GM10248 (cell line): ENCODE measurements at regions not wholly inside any gene's neighbourhood (a gene's known extent, or its start where the extent isn't known, plus 50 kb on each side); places are given as distances from the start of the nearest gene placed in this dataset.

Experiments
- CTCF ChIA-PET: fragments of 300-600 bp; sonication (Branson Sonifier 250); formaldehyde crosslinking; extraction: SDS; loops from one replicate; lab custom pipeline; 2021; ENCODE audit warnings: antibody characterized with exemption; lab: Yijun Ruan, JAX
- POLR2A ChIA-PET: fragments of 350-650 bp; sonication (Branson Sonifier 250); formaldehyde crosslinking; extraction: SDS; loops from one replicate; lab custom pipeline; 2020; ENCODE audit warnings: antibody characterized with exemption; lab: Yijun Ruan, JAX
- DNase-seq: peaks from one replicate; pipeline ENCODE4 v3.0.0; 2012; ENCODE audit errors: extremely low spot score
- CTCF ChIP-seq: IDR thresholded peaks from 2 replicates; pipeline ENCODE4 v1.5.1; 2012; ENCODE audit warnings: mild to moderate bottlenecking, low read depth; ENCODE audit errors: extremely low read depth, missing control alignments, control extremely low read depth

DNA sequence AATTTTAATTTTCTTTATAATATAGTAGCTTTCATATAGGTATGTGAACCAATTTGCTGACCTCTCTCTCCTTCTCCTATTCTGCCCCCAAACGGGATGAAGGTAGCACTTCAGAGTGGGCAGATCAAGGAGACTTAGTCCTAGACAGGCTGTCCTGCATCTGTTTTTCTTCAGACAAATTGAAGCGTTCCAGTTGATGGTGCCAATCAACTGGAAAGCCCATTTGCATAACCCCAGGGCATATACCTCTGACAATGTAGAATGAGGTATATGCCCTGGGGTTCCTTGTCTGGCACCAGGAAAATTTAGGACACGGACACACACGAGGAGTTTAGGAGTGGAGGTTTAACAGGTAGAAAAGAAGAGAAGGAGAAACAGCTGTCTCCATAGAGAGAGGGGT lies 502.9 kb downstream of the HTR7 start:
- TF ChIP-seq CTCF = no peak
- CTCF ChIA-PET = interaction anchor here (1.2 kb wide), 1 partner anchor 11 kb away, joined by 3 read pairs; no protein-coding TSS in a partner anchor
- POLR2A ChIA-PET = no interaction called here
- DNase-seq = no peak

GRCh38 chr10:90363799-90364483 lies 493.9 kb downstream of the HTR7 start:
- CTCF ChIA-PET = no interaction called here
- POLR2A ChIA-PET = no interaction called here
- DNase-seq = no peak
- no peak for TF ChIP-seq CTCF

DNA sequence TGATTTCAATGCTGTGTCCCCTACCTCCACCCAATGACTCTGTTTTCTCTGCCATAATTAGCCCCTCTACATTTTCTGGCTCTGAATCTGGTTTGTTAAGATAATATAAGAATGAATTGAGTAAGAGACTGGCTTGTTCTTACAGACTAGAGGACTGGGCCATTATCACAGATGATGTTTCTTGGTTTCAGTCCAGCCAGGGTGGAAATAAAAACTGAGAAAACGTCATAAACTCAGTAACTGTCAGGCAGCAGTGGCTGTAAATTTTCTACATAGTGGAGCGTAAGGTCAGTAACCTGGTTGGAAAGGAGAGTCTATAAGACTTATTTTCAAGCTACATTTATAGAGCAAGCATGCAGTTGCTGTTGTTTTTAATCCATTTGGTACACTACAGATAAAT lies 485.4 kb downstream of the HTR7 start:
- no peak for TF ChIP-seq CTCF
- ChIA-PET CTCF (no interaction called here), POLR2A (no interaction called here)
- DNase-seq = no peak

DNA sequence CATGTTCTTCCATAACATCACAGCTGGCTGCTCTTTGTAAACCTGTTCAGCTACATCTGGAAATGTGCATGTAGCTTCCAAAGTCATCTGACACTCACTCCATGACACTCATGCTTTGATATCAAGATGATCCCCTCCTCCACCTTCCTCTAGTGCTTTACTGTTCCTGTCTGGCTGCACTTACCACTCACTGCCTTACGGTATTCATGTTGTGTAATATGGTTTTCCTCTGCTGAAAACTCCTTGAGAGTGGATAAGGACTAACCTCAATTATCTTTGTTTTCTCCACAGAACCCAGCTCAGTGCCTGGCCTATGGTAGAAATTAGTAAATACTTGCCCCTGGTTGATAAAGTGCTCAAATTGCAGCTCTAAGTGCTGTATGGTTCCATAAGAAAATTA lies 483.9 kb downstream of the HTR7 start:
- no peak for TF ChIP-seq CTCF
- POLR2A ChIA-PET = no interaction called here
- CTCF ChIA-PET = interaction anchor here (1.1 kb wide), 1 partner anchor 13 kb away, joined by 3 read pairs; no protein-coding TSS in a partner anchor
- no peak for DNase-seq

GRCh38 chr10:90378524-90379076 lies 479.2 kb downstream of the HTR7 start:
- no peak for DNase-seq
- TF ChIP-seq CTCF = no peak
- POLR2A ChIA-PET = no interaction called here
- CTCF ChIA-PET = no interaction called here

- CTCF ChIA-PET = interaction anchor here (0.9 kb wide), 1 partner anchor 30 kb away, joined by 3 read pairs; no protein-coding TSS in a partner anchor
- TF ChIP-seq CTCF = no peak
- POLR2A ChIA-PET = no interaction called here
- no peak for DNase-seq
These were observed 476.4 kb downstream of the HTR7 start for GRCh38 chr10:90381468-90381867.

DNA sequence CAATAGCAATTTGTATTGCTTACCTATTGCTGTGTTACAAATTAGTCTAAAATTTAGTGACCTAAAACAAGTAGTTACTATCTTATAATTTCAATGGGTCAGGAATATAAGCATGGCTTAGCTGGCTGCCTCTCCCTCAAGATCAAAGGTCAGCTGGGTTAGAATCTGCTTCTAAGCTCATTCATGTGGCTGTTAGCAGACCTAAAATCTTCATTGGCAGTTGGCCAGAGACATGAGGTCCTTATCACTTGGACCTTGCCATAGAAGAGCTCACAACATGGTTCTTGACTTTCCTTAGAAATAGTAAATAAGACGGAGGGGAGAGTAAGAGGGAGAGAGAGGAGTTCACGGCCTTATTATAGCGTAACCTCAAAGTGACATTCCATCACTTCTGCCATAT lies 468.0 kb downstream of the HTR7 start:
- no peak for DNase-seq
- CTCF ChIA-PET = interaction anchor here (2.1 kb wide), 1 partner anchor 13 kb away, joined by 4 read pairs; no protein-coding TSS in a partner anchor
- POLR2A ChIA-PET = no interaction called here
- no peak for TF ChIP-seq CTCF
